ENCODE measurements at regions not wholly inside any gene's neighbourhood (a gene's known extent, or its start where the extent isn't known, plus 50 kb on each side); places are given as distances from the start of the nearest gene placed in this dataset.

GRCh38 chr9:89796606-89797005 lies 191.8 kb downstream of the GADD45G start:
- Histone ChIP-seq H3K36me3 (ENCODE audit: control insufficient read depth, insufficient read depth, low read length) (no peaks in the 10 kb centered on the region), H3K27me3 (ENCODE audit: control insufficient read depth, insufficient read depth, low read length, poor library complexity, severe bottlenecking) (no peaks in the 10 kb centered on the region), H3K27ac (ENCODE audit: insufficient read depth, low read depth, low read length, poor library complexity, severe bottlenecking) (no peak overlapping the region), H3K4me3 (ENCODE audit: insufficient read depth, low read depth, low read length) (no peak overlapping the region), H3K9me3 (ENCODE audit: control insufficient read depth, low read length) (no peaks in the 10 kb centered on the region), H3K4me1 (ENCODE audit: control insufficient read depth, insufficient read depth, low read length) (no peaks in the 10 kb centered on the region)
- WGBS, 2 experiments, result 94 to 95% methylated on average over 6 of the region's 6 CpGs

DNA sequence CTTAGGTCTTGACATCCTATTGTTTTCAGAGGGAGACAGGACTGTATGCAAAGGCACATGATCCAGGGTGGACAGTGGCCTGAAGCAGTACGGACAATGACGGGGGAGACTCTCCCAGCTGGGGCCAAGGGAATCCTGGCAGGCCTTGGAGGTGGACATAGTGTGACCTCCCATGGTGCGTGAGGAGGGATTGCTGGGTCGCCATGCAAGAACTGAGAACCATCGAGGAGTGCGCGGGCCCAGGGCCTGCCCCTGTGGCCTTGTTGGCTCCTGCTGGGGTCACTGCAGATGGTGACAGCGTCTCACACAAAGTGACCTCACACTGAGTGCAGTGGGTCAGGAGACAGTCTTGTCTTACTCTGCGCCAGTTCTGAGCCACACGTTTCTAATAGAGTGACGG lies 192.4 kb downstream of the GADD45G start:
- WGBS, 2 experiments, result 96 to 97% methylated on average over 11 of the region's 11 CpGs

GRCh38 chr9:89797937-89798455 lies 193.2 kb downstream of the GADD45G start:
- Histone ChIP-seq H3K4me1 (ENCODE audit: control insufficient read depth, insufficient read depth, low read length) (no peaks in the 10 kb centered on the region), H3K27ac (ENCODE audit: insufficient read depth, low read depth, low read length, poor library complexity, severe bottlenecking) (no peak overlapping the region), H3K4me3 (ENCODE audit: insufficient read depth, low read depth, low read length) (no peak overlapping the region), H3K9me3 (ENCODE audit: control insufficient read depth, low read length) (no peaks in the 10 kb centered on the region), H3K27me3 (ENCODE audit: control insufficient read depth, insufficient read depth, low read length, poor library complexity, severe bottlenecking) (no peaks in the 10 kb centered on the region), H3K36me3 (ENCODE audit: control insufficient read depth, insufficient read depth, low read length) (no peaks in the 10 kb centered on the region)
- WGBS, 2 experiments, result 87% methylated on average over 8 of the region's 8 CpGs

More for the DNA sequence above, 192.4 kb downstream of the GADD45G start:
- no peak overlapping the region for H3K4me3 ChIP-seq (ENCODE audit: insufficient read depth, low read depth, low read length)
- H3K4me1 ChIP-seq (ENCODE audit: control insufficient read depth, insufficient read depth, low read length), result no peaks in the 10 kb centered on the region
- H3K9me3 ChIP-seq (ENCODE audit: control insufficient read depth, low read length), result no peaks in the 10 kb centered on the region
- no peak overlapping the region for H3K27ac ChIP-seq (ENCODE audit: insufficient read depth, low read depth, low read length, poor library complexity, severe bottlenecking)
- no peaks in the 10 kb centered on the region for H3K36me3 ChIP-seq (ENCODE audit: control insufficient read depth, insufficient read depth, low read length)
- no peaks in the 10 kb centered on the region for H3K27me3 ChIP-seq (ENCODE audit: control insufficient read depth, insufficient read depth, low read length, poor library complexity, severe bottlenecking)

DNA sequence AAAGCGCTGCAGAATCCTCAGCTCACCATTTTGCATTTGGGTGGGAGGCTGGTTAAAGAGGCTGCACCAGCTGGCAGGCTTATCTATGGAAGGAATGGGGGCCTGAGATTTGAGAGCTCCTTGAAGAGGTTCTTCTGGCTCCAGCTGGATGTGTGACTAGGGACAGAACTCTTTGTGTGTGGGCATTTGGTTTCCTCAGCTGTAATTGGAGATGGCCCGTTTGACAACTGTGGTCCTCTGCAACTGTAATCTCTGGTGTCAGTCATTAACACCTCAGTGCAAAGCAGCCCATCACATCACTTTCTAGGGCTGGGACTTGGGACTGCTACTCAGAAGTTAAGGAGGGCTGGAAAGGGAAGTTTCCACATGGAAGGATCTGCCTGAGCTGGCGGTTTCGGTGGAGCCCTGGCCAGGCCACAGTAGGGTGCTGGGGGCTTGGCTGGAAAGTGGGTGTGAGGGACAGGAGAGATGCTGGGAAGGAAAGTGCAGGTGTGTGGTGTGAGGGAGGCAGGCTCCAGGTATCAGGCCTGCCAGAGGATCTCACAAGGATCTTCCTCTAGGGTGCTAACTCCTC lies 193.8 kb downstream of the GADD45G start:
- no peaks in the 10 kb centered on the region for H3K9me3 ChIP-seq (ENCODE audit: control insufficient read depth, low read length)
- no peaks in the 10 kb centered on the region for H3K36me3 ChIP-seq (ENCODE audit: control insufficient read depth, insufficient read depth, low read length)
- H3K27ac ChIP-seq (ENCODE audit: insufficient read depth, low read depth, low read length, poor library complexity, severe bottlenecking), result no peak overlapping the region
- H3K4me1 ChIP-seq (ENCODE audit: control insufficient read depth, insufficient read depth, low read length), result no peaks in the 10 kb centered on the region
- H3K27me3 ChIP-seq (ENCODE audit: control insufficient read depth, insufficient read depth, low read length, poor library complexity, severe bottlenecking), result no peaks in the 10 kb centered on the region
- 89 to 91% methylated on average over 4 of the region's 4 CpGs for WGBS, 2 experiments
- H3K4me3 ChIP-seq (ENCODE audit: insufficient read depth, low read depth, low read length), result no peak overlapping the region

DNA sequence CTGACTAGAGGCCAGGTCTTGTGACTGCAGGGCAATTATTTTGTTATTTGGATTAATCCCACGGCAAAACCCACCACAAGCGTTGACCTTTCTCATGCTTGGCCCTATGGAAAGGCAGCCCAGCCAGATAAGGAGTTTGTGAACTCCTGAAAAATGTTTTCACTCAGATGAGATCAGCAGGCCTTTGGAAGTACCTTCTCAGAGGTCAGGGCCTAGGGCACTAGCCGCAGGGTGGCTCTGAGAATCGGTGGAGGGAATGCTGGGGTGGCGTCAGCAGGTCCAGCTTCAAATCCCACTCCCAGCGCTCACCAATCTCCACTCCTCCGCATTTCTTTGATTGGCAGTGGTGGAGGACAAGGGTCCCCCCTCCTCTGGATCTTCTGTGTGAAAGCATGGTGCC lies 194.4 kb downstream of the GADD45G start:
- Histone ChIP-seq H3K36me3 (ENCODE audit: control insufficient read depth, insufficient read depth, low read length) (no peaks in the 10 kb centered on the region), H3K27me3 (ENCODE audit: control insufficient read depth, insufficient read depth, low read length, poor library complexity, severe bottlenecking) (no peaks in the 10 kb centered on the region)
- 93 to 95% methylated on average over 7 of the region's 7 CpGs for WGBS, 2 experiments

DNA sequence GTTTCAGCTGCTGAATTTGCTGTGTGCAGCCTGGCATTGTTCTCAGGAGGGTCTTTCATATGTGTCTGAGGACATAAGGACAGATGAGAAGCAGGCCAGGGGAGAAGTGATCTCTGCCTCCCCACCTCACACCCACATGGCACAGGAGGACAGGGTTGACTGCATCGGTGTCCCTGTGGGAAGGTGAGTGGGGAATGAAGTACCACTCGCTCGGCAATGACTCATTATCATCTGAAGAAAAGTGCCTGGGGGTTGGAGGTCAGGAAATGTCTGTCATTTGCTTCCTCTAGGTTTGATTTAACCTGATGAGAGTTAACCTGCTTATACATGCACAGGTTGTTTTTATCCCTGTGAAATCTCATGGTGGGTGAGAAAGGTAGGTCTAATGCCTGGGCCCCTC lies 195.0 kb downstream of the GADD45G start:
- H3K27ac ChIP-seq (ENCODE audit: insufficient read depth, low read depth, low read length, poor library complexity, severe bottlenecking), result no peak overlapping the region

More for the DNA sequence above, 194.4 kb downstream of the GADD45G start:
- Histone ChIP-seq H3K4me3 (ENCODE audit: insufficient read depth, low read depth, low read length) (no peak overlapping the region), H3K9me3 (ENCODE audit: control insufficient read depth, low read length) (no peaks in the 10 kb centered on the region), H3K4me1 (ENCODE audit: control insufficient read depth, insufficient read depth, low read length) (no peaks in the 10 kb centered on the region), H3K27ac (ENCODE audit: insufficient read depth, low read depth, low read length, poor library complexity, severe bottlenecking) (no peak overlapping the region)

DNA sequence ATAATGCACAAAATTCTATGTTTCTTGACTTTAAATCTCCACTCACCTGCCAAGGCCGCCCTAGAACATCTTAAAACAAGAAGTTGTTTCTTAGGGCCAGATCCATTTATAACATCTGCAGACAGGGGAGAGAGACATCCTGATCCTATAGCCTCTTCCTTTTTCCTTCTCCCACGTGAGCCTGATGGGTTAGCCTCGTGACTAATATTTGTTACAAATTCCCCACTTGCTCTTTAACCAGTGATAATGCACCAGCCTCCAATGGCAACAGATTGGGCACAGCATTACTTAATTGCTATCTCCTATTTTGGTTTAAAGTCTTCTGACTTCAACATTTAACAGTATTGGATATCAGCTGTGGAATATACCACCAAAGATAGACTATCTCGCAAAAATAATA lies 196.5 kb downstream of the GADD45G start:
- Histone ChIP-seq H3K27me3 (ENCODE audit: control insufficient read depth, insufficient read depth, low read length, poor library complexity, severe bottlenecking) (no peaks in the 10 kb centered on the region), H3K9me3 (ENCODE audit: control insufficient read depth, low read length) (no peaks in the 10 kb centered on the region), H3K4me1 (ENCODE audit: control insufficient read depth, insufficient read depth, low read length) (no peaks in the 10 kb centered on the region), H3K4me3 (ENCODE audit: insufficient read depth, low read depth, low read length) (no peak overlapping the region), H3K36me3 (ENCODE audit: control insufficient read depth, insufficient read depth, low read length) (no peaks in the 10 kb centered on the region), H3K27ac (ENCODE audit: insufficient read depth, low read depth, low read length, poor library complexity, severe bottlenecking) (no peak overlapping the region)
- WGBS, 2 experiments, result 92 to 93% methylated on average over 4 of the region's 4 CpGs

More for the DNA sequence above, 195.0 kb downstream of the GADD45G start:
- WGBS, 2 experiments, result 87 to 95% methylated on average over 3 of the region's 3 CpGs
- H3K9me3 ChIP-seq (ENCODE audit: control insufficient read depth, low read length), result no peaks in the 10 kb centered on the region
- H3K36me3 ChIP-seq (ENCODE audit: control insufficient read depth, insufficient read depth, low read length), result no peaks in the 10 kb centered on the region
- H3K4me1 ChIP-seq (ENCODE audit: control insufficient read depth, insufficient read depth, low read length), result no peaks in the 10 kb centered on the region
- H3K27me3 ChIP-seq (ENCODE audit: control insufficient read depth, insufficient read depth, low read length, poor library complexity, severe bottlenecking), result no peaks in the 10 kb centered on the region
- H3K4me3 ChIP-seq (ENCODE audit: insufficient read depth, low read depth, low read length), result no peak overlapping the region

DNA sequence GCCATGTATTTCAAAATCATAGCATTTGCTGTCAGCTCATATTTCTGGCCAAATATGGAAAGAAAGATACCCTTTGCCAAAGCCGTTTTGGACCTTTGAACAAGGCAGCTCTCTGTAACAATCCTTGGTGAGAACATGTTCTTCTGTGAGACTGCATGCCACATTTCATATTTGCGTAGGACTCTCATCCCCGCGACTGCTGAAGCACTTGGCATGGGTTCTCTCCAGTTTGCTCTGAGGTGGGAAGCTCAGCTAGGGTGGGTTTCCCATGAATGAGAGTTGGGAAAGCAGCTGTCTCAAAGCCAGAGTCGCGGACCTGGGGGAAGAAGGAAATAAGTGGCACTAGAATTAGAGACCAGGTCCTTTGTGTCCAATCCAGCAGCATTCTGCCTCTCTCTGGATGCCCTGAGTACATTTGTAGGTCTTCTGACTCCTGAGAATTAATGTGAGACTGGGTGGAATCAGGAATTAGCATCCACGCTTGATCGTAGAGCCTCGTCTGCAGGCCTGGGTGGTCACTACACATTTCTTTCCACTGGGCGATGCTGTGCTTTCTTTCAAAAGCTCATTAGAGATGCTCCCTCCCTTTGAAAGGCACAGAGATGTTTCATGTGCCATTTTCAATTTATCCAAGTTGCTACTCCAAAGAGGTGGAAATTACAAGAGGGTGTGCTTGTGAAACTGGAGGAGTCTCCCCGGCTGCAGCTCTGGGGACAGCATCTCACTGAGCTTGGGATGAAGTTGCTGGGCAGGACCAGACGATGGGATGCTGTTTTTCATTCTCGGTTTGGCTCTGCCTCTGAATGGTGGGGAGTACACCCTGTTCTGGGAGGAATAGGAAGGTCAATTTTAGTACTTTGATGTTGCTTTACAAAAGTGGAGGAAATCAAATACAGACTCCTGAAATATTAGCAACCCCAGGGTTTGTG lies 197.2 kb downstream of the GADD45G start:
- Histone ChIP-seq H3K27ac (ENCODE audit: insufficient read depth, low read depth, low read length, poor library complexity, severe bottlenecking) (no peak overlapping the region), H3K36me3 (ENCODE audit: control insufficient read depth, insufficient read depth, low read length) (no peaks in the 10 kb centered on the region), H3K4me3 (ENCODE audit: insufficient read depth, low read depth, low read length) (no peak overlapping the region), H3K4me1 (ENCODE audit: control insufficient read depth, insufficient read depth, low read length) (no peaks in the 10 kb centered on the region), H3K27me3 (ENCODE audit: control insufficient read depth, insufficient read depth, low read length, poor library complexity, severe bottlenecking) (no peaks in the 10 kb centered on the region), H3K9me3 (ENCODE audit: control insufficient read depth, low read length) (no peaks in the 10 kb centered on the region)
- WGBS, 2 experiments, result 85% methylated on average over 13 of the region's 13 CpGs

GRCh38 chr9:89802781-89803355 lies 198.1 kb downstream of the GADD45G start:
- H3K27ac ChIP-seq (ENCODE audit: insufficient read depth, low read depth, low read length, poor library complexity, severe bottlenecking), result no peak overlapping the region
- H3K9me3 ChIP-seq (ENCODE audit: control insufficient read depth, low read length), result no peaks in the 10 kb centered on the region
- H3K4me1 ChIP-seq (ENCODE audit: control insufficient read depth, insufficient read depth, low read length), result no peaks in the 10 kb centered on the region
- no peak overlapping the region for H3K4me3 ChIP-seq (ENCODE audit: insufficient read depth, low read depth, low read length)
- no peaks in the 10 kb centered on the region for H3K36me3 ChIP-seq (ENCODE audit: control insufficient read depth, insufficient read depth, low read length)
- no peaks in the 10 kb centered on the region for H3K27me3 ChIP-seq (ENCODE audit: control insufficient read depth, insufficient read depth, low read length, poor library complexity, severe bottlenecking)
- WGBS, 2 experiments, result 91 to 96% methylated on average over 8 of the region's 8 CpGs

DNA sequence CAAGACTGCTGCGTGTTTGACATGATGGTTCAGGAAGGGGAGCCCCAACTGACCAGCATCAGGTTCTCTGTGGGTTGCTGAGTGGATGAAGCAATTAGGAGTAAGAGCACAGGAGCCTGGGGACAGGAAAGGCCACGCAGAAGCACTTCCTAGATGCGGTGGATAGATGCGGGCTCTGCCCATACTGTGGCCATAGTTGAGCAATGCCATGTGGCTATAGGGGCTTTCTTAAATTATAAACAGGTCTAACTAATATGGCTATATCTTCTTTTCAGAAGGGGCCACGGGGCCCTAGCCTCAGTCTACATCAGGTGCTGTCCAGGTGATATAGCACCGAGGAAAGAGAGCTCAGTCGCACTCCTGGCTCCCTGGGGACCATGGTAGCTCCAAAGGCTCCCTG lies 198.6 kb downstream of the GADD45G start:
- H3K9me3 ChIP-seq (ENCODE audit: control insufficient read depth, low read length), result no peaks in the 10 kb centered on the region
- WGBS, 2 experiments, result 94 to 95% methylated on average over 7 of the region's 7 CpGs
- H3K36me3 ChIP-seq (ENCODE audit: control insufficient read depth, insufficient read depth, low read length), result no peaks in the 10 kb centered on the region
- H3K27ac ChIP-seq (ENCODE audit: insufficient read depth, low read depth, low read length, poor library complexity, severe bottlenecking), result no peak overlapping the region
- H3K4me1 ChIP-seq (ENCODE audit: control insufficient read depth, insufficient read depth, low read length), result no peaks in the 10 kb centered on the region
- H3K27me3 ChIP-seq (ENCODE audit: control insufficient read depth, insufficient read depth, low read length, poor library complexity, severe bottlenecking), result no peaks in the 10 kb centered on the region
- H3K4me3 ChIP-seq (ENCODE audit: insufficient read depth, low read depth, low read length), result no peak overlapping the region
